ENCODE measurements at regions not wholly inside any gene's neighbourhood (a gene's known extent, or its start where the extent isn't known, plus 50 kb on each side); places are given as distances from the start of the nearest gene placed in this dataset.

- no peak overlapping the region for H3K4me3 ChIP-seq (ENCODE audit: low read depth, low read length)
- TF ChIP-seq, protein P1, sequence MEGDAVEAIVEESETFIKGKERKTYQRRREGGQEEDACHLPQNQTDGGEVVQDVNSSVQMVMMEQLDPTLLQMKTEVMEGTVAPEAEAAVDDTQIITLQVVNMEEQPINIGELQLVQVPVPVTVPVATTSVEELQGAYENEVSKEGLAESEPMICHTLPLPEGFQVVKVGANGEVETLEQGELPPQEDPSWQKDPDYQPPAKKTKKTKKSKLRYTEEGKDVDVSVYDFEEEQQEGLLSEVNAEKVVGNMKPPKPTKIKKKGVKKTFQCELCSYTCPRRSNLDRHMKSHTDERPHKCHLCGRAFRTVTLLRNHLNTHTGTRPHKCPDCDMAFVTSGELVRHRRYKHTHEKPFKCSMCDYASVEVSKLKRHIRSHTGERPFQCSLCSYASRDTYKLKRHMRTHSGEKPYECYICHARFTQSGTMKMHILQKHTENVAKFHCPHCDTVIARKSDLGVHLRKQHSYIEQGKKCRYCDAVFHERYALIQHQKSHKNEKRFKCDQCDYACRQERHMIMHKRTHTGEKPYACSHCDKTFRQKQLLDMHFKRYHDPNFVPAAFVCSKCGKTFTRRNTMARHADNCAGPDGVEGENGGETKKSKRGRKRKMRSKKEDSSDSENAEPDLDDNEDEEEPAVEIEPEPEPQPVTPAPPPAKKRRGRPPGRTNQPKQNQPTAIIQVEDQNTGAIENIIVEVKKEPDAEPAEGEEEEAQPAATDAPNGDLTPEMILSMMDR (IDR thresholded peaks at IDR 0.05; ENCODE audit: insufficient read depth, low read length, missing control alignments) = no peak
- CTCF ChIA-PET = interaction anchor here (2.4 kb wide), 1 partner anchor 334 kb away, joined by 10 read pairs; no protein-coding TSS in a partner anchor
- DNase-seq (ENCODE audit: low read depth, low spot score) = no peak
- POLR2A ChIA-PET = no interaction called here
These were observed 336.0 kb upstream of the IGFBP3 start for GRCh38 chr7:46256870-46257661.

- no peak for DNase-seq (ENCODE audit: low read depth, low spot score)
- POLR2A ChIA-PET = no interaction called here
- TF ChIP-seq, protein P1 (IDR thresholded peaks at IDR 0.05; ENCODE audit: insufficient read depth, low read length, missing control alignments) = no peak
- CTCF ChIA-PET = no interaction called here
- no peak overlapping the region for H3K4me3 ChIP-seq (ENCODE audit: low read depth, low read length)
These were observed 332.4 kb upstream of the IGFBP3 start for GRCh38 chr7:46253520-46253919.

DNA sequence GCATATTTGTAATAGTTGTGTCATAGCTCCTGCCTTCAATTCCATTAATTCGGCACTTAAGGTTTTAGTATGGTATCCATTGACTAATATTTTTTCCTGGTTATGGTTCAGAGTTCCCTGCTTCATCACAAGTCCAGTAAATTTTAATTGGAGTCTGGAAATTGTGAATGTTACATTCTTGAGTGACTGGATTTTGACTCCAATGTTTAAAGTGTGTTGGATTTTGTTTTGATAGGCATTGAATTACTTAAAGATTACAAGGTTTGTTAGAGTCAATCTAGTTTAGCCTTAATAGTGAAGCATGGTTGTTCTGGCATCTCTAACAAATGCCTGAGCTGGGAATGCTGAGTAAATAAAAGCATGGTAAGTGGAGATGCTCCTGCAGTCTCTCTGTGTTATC is 326.6 kb upstream of the IGFBP3 start:
- TF ChIP-seq, protein P1 (IDR thresholded peaks at IDR 0.05; ENCODE audit: insufficient read depth, low read length, missing control alignments) = no peak
- POLR2A ChIA-PET = interaction anchor here (1.0 kb wide), 1 partner anchor 327 kb away, joined by 3 read pairs; the partner anchor contains the start of gene IGFBP3
- H3K4me3 ChIP-seq (ENCODE audit: low read depth, low read length) = no peak overlapping the region
- CTCF ChIA-PET = interaction anchor here (1.7 to 2.8 kb wide), 2 partner anchors 21 to 325 kb away, joined by 3 to 16 read pairs; no protein-coding TSS in a partner anchor
- peak; percentile 53 for DNase-seq (ENCODE audit: low read depth, low spot score)

DNA sequence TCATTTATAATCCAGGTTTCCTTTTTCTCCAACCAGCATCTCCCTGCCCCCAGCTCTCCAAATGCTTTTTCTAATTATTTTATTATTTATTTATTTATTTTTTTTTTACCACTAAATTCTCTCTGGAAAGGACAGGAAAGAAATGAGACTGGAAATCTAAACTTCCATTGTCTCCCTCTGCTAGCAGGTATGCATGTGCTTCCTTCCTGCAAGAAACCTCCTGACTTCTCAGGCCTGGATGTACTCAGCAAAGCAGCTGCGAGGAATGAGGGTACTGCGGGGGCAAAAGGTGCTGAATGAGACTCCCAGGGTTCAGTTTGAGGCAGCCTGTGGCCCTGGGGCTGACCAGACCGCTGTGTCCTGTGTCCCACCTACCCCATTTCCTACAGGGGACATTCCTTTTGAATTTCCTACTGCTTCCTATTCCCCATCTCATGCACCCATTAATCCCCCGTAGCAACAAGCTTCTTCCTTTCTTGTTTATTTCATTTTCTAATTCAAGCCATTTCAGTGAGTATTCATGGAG is 324.6 kb upstream of the IGFBP3 start:
- CTCF ChIA-PET = interaction anchor here (1.1 kb wide), 2 partner anchors 323 to 324 kb away, joined by 3 to 4 read pairs; partner anchors contain the start of gene IGFBP3
- H3K4me3 ChIP-seq (ENCODE audit: low read depth, low read length) = no peak overlapping the region
- no peak for DNase-seq (ENCODE audit: low read depth, low spot score)
- TF ChIP-seq, protein P1 (IDR thresholded peaks at IDR 0.05; ENCODE audit: insufficient read depth, low read length, missing control alignments) = no peak
- POLR2A ChIA-PET = no interaction called here

- no peak overlapping the region for H3K4me3 ChIP-seq (ENCODE audit: low read depth, low read length)
- ChIA-PET CTCF (no interaction called here), POLR2A (no interaction called here)
- DNase-seq (ENCODE audit: low read depth, low spot score) = peak; percentile 63
- TF ChIP-seq, protein P1 (IDR thresholded peaks at IDR 0.05; ENCODE audit: insufficient read depth, low read length, missing control alignments) = no peak
These were observed 323.7 kb upstream of the IGFBP3 start for GRCh38 chr7:46244757-46245156.

GRCh38 chr7:46243406-46243805 is 322.3 kb upstream of the IGFBP3 start:
- H3K4me3 ChIP-seq (ENCODE audit: low read depth, low read length) = no peak overlapping the region
- no peak for DNase-seq (ENCODE audit: low read depth, low spot score)
- TF ChIP-seq, protein P1 (IDR thresholded peaks at IDR 0.05; ENCODE audit: insufficient read depth, low read length, missing control alignments) = no peak
- CTCF ChIA-PET = interaction anchor here (1.4 kb wide), 1 partner anchor 320 kb away, joined by 3 read pairs; no protein-coding TSS in a partner anchor
- POLR2A ChIA-PET = no interaction called here

Measured in AG04449 (cell line).